ENCODE measurements at regions not wholly inside any gene's neighbourhood (a gene's known extent, or its start where the extent isn't known, plus 50 kb on each side); places are given as distances from the start of the nearest gene placed in this dataset.
"Not testable (repeated sequence)": the region's sequence is repeated elsewhere in the genome, so short reads cannot be mapped to it uniquely, and the experiment has no call there.

DNA sequence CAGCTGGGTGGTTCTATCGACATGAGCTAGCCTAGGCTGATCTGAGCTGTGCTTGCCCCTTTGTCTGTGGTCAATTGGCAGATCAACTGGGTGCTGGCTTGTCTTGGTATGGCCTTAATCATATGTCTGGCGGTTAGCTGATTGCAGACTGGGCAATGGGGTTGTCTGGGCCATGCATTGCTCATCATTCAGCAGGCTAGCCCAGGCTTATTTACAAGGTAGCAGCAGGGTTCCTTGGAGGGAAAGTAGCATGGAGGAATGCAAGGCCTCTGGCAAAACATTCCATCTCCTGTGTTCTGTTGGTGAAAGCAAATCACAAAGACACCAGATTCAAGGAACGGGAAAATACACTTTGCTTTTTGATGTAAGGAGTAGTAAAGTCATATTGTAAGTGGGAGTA lies 84.0 kb upstream of the IVNS1ABP start:
- DNase-seq (ENCODE audit: low spot score), result no peak

- no peak for DNase-seq (ENCODE audit: low spot score)
Observed at GRCh38 chr1:185400052-185400451, 83.0 kb upstream of the IVNS1ABP start.

DNA sequence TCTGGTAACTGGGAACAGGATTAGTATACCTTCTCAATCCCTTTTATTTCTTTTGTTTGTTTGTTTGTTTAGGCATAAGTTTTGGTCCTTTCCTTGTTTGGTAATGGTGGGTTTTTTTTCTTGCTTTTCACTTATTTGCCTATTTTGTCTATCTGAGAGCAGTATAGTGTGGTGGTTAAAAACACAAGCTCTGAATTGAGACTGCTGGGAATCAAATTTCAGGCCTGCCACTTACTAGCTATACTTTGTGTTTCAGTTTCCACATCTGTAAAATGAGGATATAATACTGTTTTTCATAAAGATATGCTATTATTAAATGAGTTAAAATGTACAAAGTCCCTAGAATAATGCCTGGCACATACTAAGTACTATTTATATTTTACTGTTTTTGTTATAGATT lies 81.6 kb upstream of the IVNS1ABP start:
- DNase-seq (ENCODE audit: low spot score), result no peak

GRCh38 chr1:185398022-185398421 lies 81.0 kb upstream of the IVNS1ABP start:
- no peak for DNase-seq (ENCODE audit: low spot score)

- DNase-seq (ENCODE audit: low spot score), result no peak
Observed at GRCh38 chr1:185397183-185397582, 80.1 kb upstream of the IVNS1ABP start.

- DNase-seq (ENCODE audit: low spot score), result no peak
Observed at GRCh38 chr1:185396126-185396525, 79.1 kb upstream of the IVNS1ABP start.

- no peak for DNase-seq (ENCODE audit: low spot score)
Observed at GRCh38 chr1:185393815-185394214, 76.8 kb upstream of the IVNS1ABP start.

DNA sequence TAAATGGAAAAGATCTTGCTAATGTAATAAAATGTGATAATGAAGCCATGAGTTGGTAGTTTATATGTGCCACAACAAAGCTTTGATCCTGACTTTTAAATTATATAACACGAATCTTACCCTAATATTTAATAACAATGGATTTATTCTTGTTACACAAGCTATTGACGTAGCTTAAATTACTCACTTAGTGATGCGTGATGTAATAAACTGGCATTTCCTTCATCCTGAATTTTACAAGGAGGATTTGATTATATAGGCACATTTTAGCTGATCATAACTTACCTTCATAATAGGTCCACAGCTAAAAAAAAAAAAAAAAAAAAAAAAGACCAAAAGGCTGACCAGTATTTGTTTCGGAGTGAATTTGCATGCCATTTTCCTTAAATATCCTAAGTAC lies 76.2 kb upstream of the IVNS1ABP start:
- no peak for DNase-seq (ENCODE audit: low spot score)

GRCh38 chr1:185388815-185389214 lies 71.8 kb upstream of the IVNS1ABP start:
- no peak for DNase-seq (ENCODE audit: low spot score)

- no peak for DNase-seq (ENCODE audit: low spot score)
Observed at GRCh38 chr1:185388346-185388745, 71.3 kb upstream of the IVNS1ABP start.

DNA sequence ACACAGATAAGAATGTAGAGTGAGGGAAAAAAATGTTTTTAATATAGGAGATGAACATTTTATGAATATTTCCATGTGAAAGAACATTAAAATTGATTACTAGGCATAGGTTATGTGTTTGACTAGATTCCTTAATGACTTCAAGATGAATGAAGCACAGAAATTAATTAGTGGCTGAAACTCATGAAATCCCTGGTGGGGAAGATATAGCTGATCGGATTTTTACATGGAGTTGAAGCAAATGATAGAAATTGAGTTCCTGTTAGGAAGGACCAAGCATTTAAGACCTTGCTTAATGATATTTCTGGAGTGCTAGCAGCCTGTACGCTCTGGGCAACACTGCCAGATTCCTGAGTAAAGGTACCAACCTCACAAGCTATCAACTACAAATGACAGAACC lies 68.9 kb upstream of the IVNS1ABP start:
- DNase-seq (ENCODE audit: low spot score), result no peak

DNA sequence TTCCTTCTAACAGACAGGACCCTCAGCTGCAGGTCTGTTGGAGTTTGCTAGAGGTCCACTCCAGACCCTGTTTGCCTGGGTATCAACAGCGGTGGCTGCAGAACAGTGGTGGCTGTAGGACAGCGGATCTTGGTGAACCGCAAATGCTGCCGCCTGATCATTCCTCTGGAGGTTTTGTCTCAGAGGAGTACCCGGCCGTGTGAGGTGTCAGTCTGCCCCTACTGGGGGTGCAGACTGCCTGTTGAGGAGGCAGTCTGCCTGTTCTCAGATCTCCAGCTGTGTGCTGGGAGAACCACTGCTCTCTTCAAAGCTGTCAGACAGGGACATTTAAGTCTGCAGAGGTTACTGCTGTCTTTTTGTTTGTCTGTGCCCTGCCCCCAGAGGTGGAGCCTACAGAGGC lies 66.8 kb upstream of the IVNS1ABP start:
- DNase-seq (ENCODE audit: low spot score), result not testable (repeated sequence)

DNA sequence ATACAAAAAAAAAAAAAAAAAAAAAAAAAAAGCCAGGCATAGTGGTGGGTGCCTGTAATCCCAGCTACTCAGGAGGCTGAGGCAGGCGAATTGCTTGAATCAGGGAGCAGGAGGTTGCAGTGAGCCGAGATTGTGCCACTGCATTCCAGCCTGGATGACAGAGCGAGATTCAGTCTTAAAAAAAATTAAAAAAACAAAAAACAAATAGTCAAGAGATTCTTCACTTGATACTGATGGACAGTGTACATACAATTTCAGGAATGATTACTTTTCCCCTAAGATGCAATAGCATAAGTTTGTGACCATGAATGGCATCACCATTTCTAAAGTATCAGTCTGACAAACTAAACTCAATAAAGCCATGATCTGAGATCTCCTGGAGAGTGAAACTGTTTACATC lies 60.8 kb upstream of the IVNS1ABP start:
- DNase-seq (ENCODE audit: low spot score), result no peak

- no peak for DNase-seq (ENCODE audit: low spot score)
Observed at GRCh38 chr1:185376840-185377635, 60.0 kb upstream of the IVNS1ABP start.

DNA sequence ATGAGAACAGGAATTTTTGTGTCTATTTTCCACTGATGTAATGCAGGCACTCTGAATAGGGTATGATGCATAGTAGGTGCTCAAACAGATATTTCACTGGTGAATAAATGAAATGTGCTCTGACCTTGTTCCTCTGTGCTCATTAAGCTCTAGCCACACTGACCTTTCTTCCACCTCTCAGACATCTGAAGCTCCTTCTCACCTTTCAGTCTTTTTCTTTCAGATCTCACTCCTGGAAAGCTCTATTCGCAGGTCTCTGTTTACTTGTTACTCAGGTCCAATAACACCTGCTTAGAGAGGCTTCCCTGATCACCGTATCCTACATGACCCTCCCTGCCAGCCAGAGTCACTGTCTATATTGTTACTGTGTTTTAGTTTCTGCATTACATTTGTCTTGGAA lies 59.2 kb upstream of the IVNS1ABP start:
- no peak for DNase-seq (ENCODE audit: low spot score)

- no peak for DNase-seq (ENCODE audit: low spot score)
Observed at GRCh38 chr1:185375583-185375982, 58.5 kb upstream of the IVNS1ABP start.

DNA sequence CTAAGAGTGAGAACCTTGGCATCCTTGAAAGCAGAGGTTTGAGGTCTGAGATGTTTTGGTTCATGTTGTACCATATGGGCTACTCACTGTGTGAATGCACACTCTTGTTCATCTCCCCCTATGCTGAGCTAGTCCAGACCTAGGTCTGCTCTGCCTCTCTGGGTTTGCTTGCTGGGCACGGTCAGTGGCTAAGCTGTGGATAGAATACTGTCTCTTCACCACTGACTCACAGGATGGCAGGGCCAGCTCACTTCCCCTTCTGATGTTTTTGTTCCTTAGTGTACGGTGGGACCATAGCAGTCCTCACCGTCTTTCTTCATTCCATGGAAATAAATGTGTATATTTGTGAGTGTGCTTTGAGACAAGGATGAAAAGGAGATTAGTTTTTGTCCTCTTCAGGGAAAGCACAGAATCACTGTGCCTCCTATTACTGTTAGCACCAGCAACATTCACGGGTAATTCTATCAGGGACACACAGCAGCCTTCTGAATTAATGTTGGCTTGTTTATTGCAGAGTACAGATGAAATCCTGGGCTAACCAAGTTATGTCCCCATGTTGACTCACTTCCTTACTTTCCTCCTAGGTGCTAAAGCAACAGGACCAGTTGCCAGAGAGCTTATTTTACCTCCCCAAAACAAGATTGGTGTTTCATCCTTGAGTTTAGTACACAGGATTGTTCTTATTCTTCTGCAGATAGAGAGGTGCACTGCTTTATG lies 56.9 kb upstream of the IVNS1ABP start:
- no peak for DNase-seq (ENCODE audit: low spot score)

- DNase-seq (ENCODE audit: low spot score), result no peak
Observed at GRCh38 chr1:185369786-185370185, 52.7 kb upstream of the IVNS1ABP start.

DNA sequence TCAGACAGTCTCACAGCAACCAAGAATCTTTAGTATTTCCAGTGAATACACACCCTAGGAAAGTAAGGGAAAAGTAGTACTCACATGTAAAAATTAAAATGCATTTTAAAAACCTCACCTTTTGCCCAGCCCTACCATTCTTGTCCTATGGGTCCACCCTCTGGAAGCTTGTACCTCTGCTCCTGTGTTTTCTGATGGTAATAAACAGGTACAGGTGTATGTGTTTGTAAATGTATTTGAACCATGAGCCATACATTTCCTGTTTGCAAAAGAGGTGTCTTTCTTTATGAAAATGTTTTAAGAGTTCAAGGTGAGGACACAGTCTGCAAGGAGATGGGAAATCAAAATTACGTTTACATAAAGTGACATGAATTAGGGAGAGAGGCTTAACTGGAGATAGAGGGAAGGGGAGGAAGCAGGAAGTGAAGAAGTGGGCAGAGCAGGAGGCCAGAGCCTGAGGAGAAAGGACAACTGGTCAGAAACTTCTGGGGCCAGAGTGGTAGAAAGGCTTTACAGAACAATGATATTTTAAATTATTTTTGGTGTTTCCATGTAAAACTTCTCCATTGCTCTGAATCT lies 52.0 kb upstream of the IVNS1ABP start:
- no peak for DNase-seq (ENCODE audit: low spot score)

DNA sequence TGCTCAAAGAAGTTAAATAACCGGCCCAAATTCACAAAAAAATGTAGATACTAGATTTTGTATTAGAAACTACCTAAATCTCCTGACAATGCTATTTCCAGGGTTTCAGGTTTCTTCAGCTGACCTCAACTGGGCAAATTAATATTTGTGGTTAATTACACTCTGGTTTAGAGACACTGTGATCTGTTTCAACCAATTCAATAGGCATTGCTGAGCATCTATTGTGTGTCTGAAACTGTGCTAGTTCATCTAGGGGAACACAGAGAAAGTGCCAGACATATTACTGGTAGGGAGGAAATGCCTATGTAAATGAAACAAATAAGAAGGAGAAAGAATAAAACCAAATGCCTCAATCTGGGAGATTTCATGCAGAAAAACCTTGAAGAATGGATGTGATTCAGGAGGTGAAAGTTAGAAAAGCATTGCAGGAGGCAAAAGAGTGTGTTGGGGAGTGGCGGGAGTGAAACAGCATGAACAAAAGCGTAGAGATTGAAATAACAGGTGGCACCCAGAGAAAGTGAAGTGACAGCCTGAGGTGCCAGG lies 51.3 kb upstream of the IVNS1ABP start:
- no peak for DNase-seq (ENCODE audit: low spot score)

DNA sequence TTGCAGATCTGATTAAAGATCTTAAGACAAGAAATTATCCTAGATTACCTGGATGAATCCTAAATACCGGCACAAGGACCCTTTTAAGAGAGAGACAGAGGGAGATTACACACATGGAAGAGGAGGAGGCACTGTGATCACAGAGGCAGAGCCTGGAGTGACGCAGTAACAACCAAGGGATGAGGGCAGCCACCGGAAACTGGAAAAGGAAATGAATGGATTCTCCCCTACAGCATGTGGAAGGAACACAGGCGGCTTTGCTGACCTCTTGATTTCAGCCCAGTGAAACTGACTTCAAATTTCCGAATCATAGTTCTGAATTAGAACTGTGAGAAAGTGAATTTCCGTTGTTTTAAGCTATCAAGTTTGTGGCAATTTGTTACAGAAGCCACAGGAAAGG lies 50.2 kb upstream of the IVNS1ABP start:
- no peak for DNase-seq (ENCODE audit: low spot score)

Data from activated CD4-positive, alpha-beta T cell treated with anti-CD3 and anti-CD28 coated beads, Interleukin-2, Interleukin-4, amounts not matched to agents 100 ng/mL and 50 ng/mL, durations not matched to agents 16 hours and 8 hours (primary cell).